Right lobe of liver (tissue), 4 donors: ENCODE measurements at regions not wholly inside any gene's neighbourhood (a gene's known extent, or its start where the extent isn't known, plus 50 kb on each side); places are given as distances from the start of the nearest gene placed in this dataset.

ENCODE experiments used
- POLR2A ChIP-seq: fragments of 450-650 bp; IDR thresholded peaks from one replicate; pipeline ENCODE4 v1.6.1; 2017; ENCODE audit warnings: antibody characterized with exemption, mild to moderate bottlenecking
- TF ChIP-seq, protein P1 (sequence below), 4 donors: fragments of 200-600 bp in 3 of 4; fragments of 450-650 bp in 1 of 4; IDR thresholded peaks; one replicate each; pipeline versions ENCODE4 v1.5.1 to v1.8.0; 2016 to 2022; ENCODE audit warnings: antibody characterized with exemption in 4 of 4, mild to moderate bottlenecking in 2 of 4
- donor health status: DM: no; HTN: no; CAD: no.
- donor health status: DM: no; HTN: no; CAD: no.
- donor health status: DM: no; HTN: yes; CAD: no.

GRCh38 chr15:66631616-66632263, 65.9 kb upstream of the LCTL start:
- TF ChIP-seq, protein P1, sequence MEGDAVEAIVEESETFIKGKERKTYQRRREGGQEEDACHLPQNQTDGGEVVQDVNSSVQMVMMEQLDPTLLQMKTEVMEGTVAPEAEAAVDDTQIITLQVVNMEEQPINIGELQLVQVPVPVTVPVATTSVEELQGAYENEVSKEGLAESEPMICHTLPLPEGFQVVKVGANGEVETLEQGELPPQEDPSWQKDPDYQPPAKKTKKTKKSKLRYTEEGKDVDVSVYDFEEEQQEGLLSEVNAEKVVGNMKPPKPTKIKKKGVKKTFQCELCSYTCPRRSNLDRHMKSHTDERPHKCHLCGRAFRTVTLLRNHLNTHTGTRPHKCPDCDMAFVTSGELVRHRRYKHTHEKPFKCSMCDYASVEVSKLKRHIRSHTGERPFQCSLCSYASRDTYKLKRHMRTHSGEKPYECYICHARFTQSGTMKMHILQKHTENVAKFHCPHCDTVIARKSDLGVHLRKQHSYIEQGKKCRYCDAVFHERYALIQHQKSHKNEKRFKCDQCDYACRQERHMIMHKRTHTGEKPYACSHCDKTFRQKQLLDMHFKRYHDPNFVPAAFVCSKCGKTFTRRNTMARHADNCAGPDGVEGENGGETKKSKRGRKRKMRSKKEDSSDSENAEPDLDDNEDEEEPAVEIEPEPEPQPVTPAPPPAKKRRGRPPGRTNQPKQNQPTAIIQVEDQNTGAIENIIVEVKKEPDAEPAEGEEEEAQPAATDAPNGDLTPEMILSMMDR (IDR thresholded peaks at IDR 0.05), result no peak
- TF ChIP-seq POLR2A, result no peak
